ENCODE measurements at regions not wholly inside any gene's neighbourhood (a gene's known extent, or its start where the extent isn't known, plus 50 kb on each side); places are given as distances from the start of the nearest gene placed in this dataset.

DNA sequence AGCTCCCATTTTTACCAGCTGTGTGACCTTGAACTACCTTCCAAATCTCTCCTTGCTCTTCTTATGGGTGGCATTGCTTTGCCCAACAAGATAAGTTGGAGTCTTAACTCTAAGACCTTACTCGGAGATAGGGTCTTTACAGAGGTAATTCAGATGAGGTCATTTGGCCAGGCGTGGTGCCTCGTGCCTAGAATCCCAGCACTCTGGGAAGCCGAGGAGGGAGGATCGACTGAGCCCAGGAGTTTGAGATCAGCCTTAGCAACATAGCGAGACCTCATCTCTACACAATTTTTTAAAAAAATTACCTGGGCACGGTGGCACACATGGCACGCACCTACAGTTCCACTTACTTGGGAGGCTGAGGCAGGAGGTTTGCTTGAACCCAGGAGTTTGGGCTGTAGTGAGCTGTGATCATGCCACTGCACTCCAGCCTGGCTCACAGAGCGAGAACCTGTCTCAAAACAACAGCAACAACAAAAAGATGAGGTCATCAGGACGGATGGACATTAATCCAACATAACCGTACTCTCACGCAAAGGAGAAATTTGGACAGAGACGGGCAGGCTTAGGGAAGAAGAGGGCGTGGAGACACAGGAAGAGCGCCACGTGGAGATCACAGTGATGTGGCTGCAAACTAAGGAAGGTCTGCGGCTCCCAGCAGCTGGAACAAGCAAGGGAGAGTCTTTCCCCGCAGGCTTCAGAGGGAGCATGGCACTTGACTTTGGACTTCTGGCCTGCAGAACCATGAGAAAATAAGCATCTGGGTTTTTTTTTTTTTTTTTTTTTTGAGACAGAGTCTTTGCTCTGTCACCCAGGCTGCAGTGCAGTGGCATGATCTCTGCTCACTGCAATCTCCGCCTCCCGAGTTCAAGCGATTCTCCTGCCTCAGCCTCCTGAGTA is 122.3 kb upstream of the CARD11 start:
- intact Hi-C loops (cut with DNase I, micrococcal nuclease), result no loop called here
- ATAC-seq, result no peak
- no peak for DNase-seq
- Histone ChIP-seq H3K4me3 (no peak overlapping the region), H3K36me3 (ENCODE audit: low read depth) (no peaks in the 10 kb centered on the region), H3K4me1 (ENCODE audit: low read depth) (no peaks in the 10 kb centered on the region), H3K9me3 (no peaks in the 10 kb centered on the region)
- TF ChIP-seq, protein P1, sequence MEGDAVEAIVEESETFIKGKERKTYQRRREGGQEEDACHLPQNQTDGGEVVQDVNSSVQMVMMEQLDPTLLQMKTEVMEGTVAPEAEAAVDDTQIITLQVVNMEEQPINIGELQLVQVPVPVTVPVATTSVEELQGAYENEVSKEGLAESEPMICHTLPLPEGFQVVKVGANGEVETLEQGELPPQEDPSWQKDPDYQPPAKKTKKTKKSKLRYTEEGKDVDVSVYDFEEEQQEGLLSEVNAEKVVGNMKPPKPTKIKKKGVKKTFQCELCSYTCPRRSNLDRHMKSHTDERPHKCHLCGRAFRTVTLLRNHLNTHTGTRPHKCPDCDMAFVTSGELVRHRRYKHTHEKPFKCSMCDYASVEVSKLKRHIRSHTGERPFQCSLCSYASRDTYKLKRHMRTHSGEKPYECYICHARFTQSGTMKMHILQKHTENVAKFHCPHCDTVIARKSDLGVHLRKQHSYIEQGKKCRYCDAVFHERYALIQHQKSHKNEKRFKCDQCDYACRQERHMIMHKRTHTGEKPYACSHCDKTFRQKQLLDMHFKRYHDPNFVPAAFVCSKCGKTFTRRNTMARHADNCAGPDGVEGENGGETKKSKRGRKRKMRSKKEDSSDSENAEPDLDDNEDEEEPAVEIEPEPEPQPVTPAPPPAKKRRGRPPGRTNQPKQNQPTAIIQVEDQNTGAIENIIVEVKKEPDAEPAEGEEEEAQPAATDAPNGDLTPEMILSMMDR (IDR thresholded peaks at IDR 0.05), result no peak

- ATAC-seq (no peak), DNase-seq (no peak)
- intact Hi-C loops (cut with DNase I, micrococcal nuclease), result no loop called here
- Histone ChIP-seq H3K36me3 (ENCODE audit: low read depth) (no peaks in the 10 kb centered on the region), H3K4me3 (no peak overlapping the region), H3K9me3 (no peaks in the 10 kb centered on the region), H3K4me1 (ENCODE audit: low read depth) (no peaks in the 10 kb centered on the region)
- TF ChIP-seq, protein P1 (IDR thresholded peaks at IDR 0.05), result no peak
These were observed 123.9 kb upstream of the CARD11 start for GRCh38 chr7:3167551-3167950.

- no peaks in the 10 kb centered on the region for H3K9me3 ChIP-seq
- no peak for DNase-seq
- H3K4me1 ChIP-seq (ENCODE audit: low read depth), result no peaks in the 10 kb centered on the region
- intact Hi-C loops (cut with DNase I, micrococcal nuclease), result no loop called here
- H3K36me3 ChIP-seq (ENCODE audit: low read depth), result no peaks in the 10 kb centered on the region
- TF ChIP-seq, protein P1 (IDR thresholded peaks at IDR 0.05), result no peak
- H3K4me3 ChIP-seq, result no peak overlapping the region
- ATAC-seq, result no peak
These were observed 124.7 kb upstream of the CARD11 start for GRCh38 chr7:3168370-3168769.

GRCh38 chr7:3168869-3169268 is 125.2 kb upstream of the CARD11 start:
- no peak for ATAC-seq
- no peaks in the 10 kb centered on the region for H3K4me1 ChIP-seq (ENCODE audit: low read depth)
- intact Hi-C loops (cut with DNase I, micrococcal nuclease), result no loop called here
- no peaks in the 10 kb centered on the region for H3K36me3 ChIP-seq (ENCODE audit: low read depth)
- H3K4me3 ChIP-seq, result no peak overlapping the region
- TF ChIP-seq, protein P1 (IDR thresholded peaks at IDR 0.05), result no peak
- H3K9me3 ChIP-seq, result no peaks in the 10 kb centered on the region
- DNase-seq, result no peak

GRCh38 chr7:3172768-3173280 is 128.2 kb upstream of the SDK1 start:
- no peak for ATAC-seq
- Histone ChIP-seq H3K4me3 (no peak overlapping the region), H3K9me3 (no peaks in the 10 kb centered on the region), H3K36me3 (ENCODE audit: low read depth) (no peaks in the 10 kb centered on the region), H3K4me1 (ENCODE audit: low read depth) (no peaks in the 10 kb centered on the region)
- intact Hi-C loops (cut with DNase I, micrococcal nuclease), result no loop called here
- TF ChIP-seq, protein P1 (IDR thresholded peaks at IDR 0.05), result no peak
- no peak for DNase-seq

Data from mucosa of descending colon (tissue), 3 donors.